ENCODE measurements at regions not wholly inside any gene's neighbourhood (a gene's known extent, or its start where the extent isn't known, plus 50 kb on each side); places are given as distances from the start of the nearest gene placed in this dataset.

DNA sequence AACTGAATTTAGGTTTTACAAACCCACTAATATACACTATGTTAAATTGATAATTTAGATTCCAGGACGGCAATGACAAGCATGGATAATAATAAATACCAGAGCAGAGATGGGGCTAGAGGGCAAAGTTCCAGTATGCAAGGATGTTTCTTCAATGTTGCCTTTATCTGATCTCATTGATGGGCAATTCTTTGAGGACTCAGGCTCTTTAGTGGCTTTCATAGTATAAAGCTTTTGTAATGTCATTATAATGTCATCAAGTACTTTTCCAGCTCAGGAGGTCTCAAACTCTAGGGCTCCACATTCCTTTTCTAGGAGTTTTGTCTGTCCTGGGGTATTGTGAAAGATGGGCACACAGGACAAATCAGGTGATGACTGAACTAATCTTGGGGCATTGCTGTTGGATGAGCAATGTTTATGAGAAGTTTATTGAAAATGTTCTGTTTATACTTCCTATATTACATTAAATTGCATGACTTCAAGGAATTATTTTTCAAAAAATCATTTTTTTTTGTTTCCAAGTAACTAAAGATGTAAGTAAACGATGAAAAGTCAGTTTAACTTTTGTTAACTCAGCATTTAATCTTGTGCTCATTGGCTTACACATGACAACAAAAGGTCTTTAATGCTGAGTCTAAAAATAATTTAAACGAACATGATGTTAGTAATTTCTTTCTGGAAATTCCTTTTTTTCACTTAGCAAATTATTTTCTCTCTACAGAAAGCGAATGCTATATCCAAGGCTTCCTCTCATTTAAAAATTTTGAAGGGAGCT, 116.4 kb downstream of the OXSM start:
- intact Hi-C loops (cut with micrococcal nuclease): no loop called here
- H3K4me1 Mint-ChIP-seq: peaks cover 2% of the 10 kb centered on the region
- POLR2A ChIA-PET: no interaction called here

DNA sequence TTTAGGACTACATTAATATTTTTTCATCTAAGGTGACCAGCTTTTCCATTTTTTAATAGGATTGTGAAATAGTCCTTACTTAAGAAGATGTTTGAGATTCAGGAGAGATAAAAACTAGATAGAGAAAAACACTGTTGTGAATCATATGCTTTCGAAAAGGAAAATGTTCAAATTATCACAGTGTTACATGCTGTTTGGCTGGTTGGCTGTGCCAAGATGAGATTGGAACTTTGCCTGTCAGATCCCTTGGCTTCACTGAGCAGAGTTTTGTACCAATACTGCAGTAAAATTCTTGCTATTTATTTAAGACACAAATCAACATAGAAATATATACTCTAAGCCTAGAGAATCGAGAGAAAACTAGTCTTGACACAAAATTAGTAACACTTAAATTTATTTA, 117.2 kb downstream of the OXSM start:
- intact Hi-C loops (cut with micrococcal nuclease): no loop called here
- TF ChIP-seq, protein P1, sequence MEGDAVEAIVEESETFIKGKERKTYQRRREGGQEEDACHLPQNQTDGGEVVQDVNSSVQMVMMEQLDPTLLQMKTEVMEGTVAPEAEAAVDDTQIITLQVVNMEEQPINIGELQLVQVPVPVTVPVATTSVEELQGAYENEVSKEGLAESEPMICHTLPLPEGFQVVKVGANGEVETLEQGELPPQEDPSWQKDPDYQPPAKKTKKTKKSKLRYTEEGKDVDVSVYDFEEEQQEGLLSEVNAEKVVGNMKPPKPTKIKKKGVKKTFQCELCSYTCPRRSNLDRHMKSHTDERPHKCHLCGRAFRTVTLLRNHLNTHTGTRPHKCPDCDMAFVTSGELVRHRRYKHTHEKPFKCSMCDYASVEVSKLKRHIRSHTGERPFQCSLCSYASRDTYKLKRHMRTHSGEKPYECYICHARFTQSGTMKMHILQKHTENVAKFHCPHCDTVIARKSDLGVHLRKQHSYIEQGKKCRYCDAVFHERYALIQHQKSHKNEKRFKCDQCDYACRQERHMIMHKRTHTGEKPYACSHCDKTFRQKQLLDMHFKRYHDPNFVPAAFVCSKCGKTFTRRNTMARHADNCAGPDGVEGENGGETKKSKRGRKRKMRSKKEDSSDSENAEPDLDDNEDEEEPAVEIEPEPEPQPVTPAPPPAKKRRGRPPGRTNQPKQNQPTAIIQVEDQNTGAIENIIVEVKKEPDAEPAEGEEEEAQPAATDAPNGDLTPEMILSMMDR (IDR thresholded peaks at IDR 0.05): no peak
- Mint-ChIP-seq H3K36me3 (ENCODE audit: low read depth) (no peaks in the 10 kb centered on the region), H3K27me3 (peaks cover 3% of the 10 kb centered on the region), H3K27ac (no peak overlapping the region), H3K9me3 (no peaks in the 10 kb centered on the region), H3K4me3 (no peak overlapping the region), H3K4me1 (no peaks in the 10 kb centered on the region)
- DNase-seq (no peak), ATAC-seq (ENCODE audit: low read depth) (no peak)
- POLR2A ChIA-PET: no interaction called here
- CTCF ChIA-PET: no interaction called here

More for the DNA sequence above, 116.4 kb downstream of the OXSM start:
- H3K9me3 Mint-ChIP-seq: no peaks in the 10 kb centered on the region
- H3K36me3 Mint-ChIP-seq (ENCODE audit: low read depth): no peaks in the 10 kb centered on the region
- H3K27me3 Mint-ChIP-seq: no peaks in the 10 kb centered on the region
- DNase-seq (no peak), ATAC-seq (ENCODE audit: low read depth) (no peak)
- CTCF ChIA-PET: no interaction called here
- TF ChIP-seq, protein P1 (IDR thresholded peaks at IDR 0.05): no peak
- no peak overlapping the region for H3K27ac Mint-ChIP-seq
- no peak overlapping the region for H3K4me3 Mint-ChIP-seq

DNA sequence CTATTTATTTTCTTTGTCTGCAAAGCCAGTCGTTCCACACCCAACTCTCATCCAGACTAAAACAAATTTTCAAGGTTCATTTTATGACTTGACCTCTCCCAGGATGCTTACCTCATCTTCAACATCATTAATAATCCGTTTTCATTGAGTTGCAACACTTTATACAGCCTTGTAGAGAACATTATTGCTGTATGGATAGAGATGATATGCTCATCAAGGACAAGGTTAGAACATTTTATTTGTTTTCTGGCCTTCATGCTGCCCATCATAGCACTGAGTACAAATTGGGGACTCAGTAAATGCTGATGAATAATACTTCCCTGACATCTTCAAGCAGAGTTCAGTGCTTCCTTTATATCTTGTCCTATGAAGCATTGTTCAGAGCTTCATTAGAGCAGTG, 120.2 kb downstream of the OXSM start:
- no peak overlapping the region for H3K4me3 Mint-ChIP-seq
- intact Hi-C loops (cut with micrococcal nuclease): loop anchor here (5.0 kb wide), 1 partner anchor 248 kb away; the partner anchor contains the start of gene TOP2B
- H3K27ac Mint-ChIP-seq: no peak overlapping the region
- TF ChIP-seq, protein P1 (IDR thresholded peaks at IDR 0.05): no peak
- no peaks in the 10 kb centered on the region for H3K9me3 Mint-ChIP-seq
- H3K4me1 Mint-ChIP-seq: no peaks in the 10 kb centered on the region
- ChIA-PET CTCF (no interaction called here), POLR2A (no interaction called here)
- H3K36me3 Mint-ChIP-seq (ENCODE audit: low read depth): no peaks in the 10 kb centered on the region
- no peak for DNase-seq
- ATAC-seq (ENCODE audit: low read depth): no peak
- peaks cover 3% of the 10 kb centered on the region for H3K27me3 Mint-ChIP-seq

GRCh38 chr3:25910997-25911396, 121.1 kb downstream of the OXSM start:
- DNase-seq: no peak
- TF ChIP-seq, protein P1 (IDR thresholded peaks at IDR 0.05): no peak
- intact Hi-C loops (cut with micrococcal nuclease): loop anchor here (1.0 to 5.0 kb wide), 2 partner anchors 249 to 263 kb away; partner anchors contain the start of gene TOP2B
- Mint-ChIP-seq H3K27me3 (peaks cover 3% of the 10 kb centered on the region), H3K9me3 (no peaks in the 10 kb centered on the region), H3K27ac (no peak overlapping the region), H3K4me1 (no peaks in the 10 kb centered on the region), H3K36me3 (ENCODE audit: low read depth) (no peaks in the 10 kb centered on the region), H3K4me3 (no peak overlapping the region)
- ChIA-PET POLR2A (no interaction called here), CTCF (interaction anchor here (0.7 to 1.1 kb wide), 2 partner anchors 15 to 263 kb away, joined by 3 to 11 read pairs; no protein-coding TSS in a partner anchor)
- no peak for ATAC-seq (ENCODE audit: low read depth)

DNA sequence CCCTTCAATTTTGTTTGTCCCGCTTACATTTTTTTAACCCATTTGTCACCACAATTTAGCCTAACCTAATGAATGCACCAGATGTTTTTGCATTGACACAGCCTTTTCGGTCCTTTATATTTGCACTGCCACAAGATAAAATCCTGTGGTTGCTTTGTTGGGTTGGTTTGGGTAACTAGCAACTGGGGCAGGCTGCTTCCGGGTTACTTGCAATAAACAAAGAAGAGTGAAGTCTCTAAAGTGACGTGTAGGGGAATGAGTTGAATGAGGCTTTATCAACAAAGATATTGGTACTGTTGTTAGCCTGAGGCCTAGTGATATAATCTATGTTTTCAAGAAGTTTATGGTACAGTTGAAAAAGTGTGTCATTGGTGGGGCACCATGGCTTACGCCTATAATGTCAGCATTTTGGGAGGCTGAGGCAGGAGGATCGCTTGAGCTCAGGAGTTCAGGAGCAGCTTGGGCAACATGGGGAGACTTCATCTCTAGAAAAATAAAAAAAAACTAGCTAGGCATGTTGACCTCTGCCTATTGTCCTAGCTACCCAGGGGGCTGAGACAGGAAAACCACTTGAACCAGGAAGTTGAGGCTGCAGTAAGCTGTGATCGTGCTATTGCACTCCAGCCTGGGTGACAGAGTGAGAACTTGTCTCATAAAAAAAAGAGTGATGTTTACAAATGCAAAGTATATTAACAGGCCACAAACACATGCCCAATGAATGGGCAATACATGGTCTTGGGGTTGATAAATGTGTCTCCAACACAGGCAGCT, 121.8 kb downstream of the OXSM start:
- no peak for DNase-seq
- Mint-ChIP-seq H3K4me1 (no peaks in the 10 kb centered on the region), H3K9me3 (no peaks in the 10 kb centered on the region), H3K27me3 (peaks cover 3% of the 10 kb centered on the region), H3K36me3 (ENCODE audit: low read depth) (no peaks in the 10 kb centered on the region), H3K27ac (no peak overlapping the region), H3K4me3 (no peak overlapping the region)
- ChIA-PET CTCF (interaction anchor here (0.7 to 2.1 kb wide), 3 partner anchors 14 to 263 kb away, joined by 3 to 11 read pairs (median 5); no protein-coding TSS in a partner anchor), POLR2A (no interaction called here)
- intact Hi-C loops (cut with micrococcal nuclease): loop anchor here (1.0 to 5.0 kb wide), 2 partner anchors 249 to 263 kb away; partner anchors contain the start of gene TOP2B
- TF ChIP-seq, protein P1 (IDR thresholded peaks at IDR 0.05): no peak
- ATAC-seq (ENCODE audit: low read depth): no peak

Data from activated B cell treated with CpG ODN at 0.5 μM for 24 hours (primary cell).